NAMALWA (cell line): ENCODE measurements at regions not wholly inside any gene's neighbourhood (a gene's known extent, or its start where the extent isn't known, plus 50 kb on each side); places are given as distances from the start of the nearest gene placed in this dataset.

ENCODE experiments used
- DNase-seq: peaks from one replicate; pipeline ENCODE4 v3.0.0-alpha.2; 2015; ENCODE audit warnings: low spot score

GRCh38 chr2:145186303-145186702 lies 666.4 kb upstream of the ZEB2 start:
- peak; percentile 63 for DNase-seq

GRCh38 chr2:145185696-145186095 lies 665.8 kb upstream of the ZEB2 start:
- DNase-seq = no peak

GRCh38 chr2:145184741-145185651 lies 665.1 kb upstream of the ZEB2 start:
- DNase-seq = no peak

- DNase-seq = no peak
These were observed 649.4 kb upstream of the ZEB2 start for GRCh38 chr2:145169285-145169684.

- no peak for DNase-seq
These were observed 648.2 kb upstream of the ZEB2 start for GRCh38 chr2:145168091-145168490.

- no peak for DNase-seq
These were observed 646.9 kb upstream of the ZEB2 start for GRCh38 chr2:145166731-145167302.

GRCh38 chr2:145161656-145162055 lies 641.7 kb upstream of the ZEB2 start:
- no peak for DNase-seq

GRCh38 chr2:145160855-145161254 lies 640.9 kb upstream of the ZEB2 start:
- DNase-seq = no peak

- DNase-seq = no peak
These were observed 639.8 kb upstream of the ZEB2 start for GRCh38 chr2:145159676-145160075.

GRCh38 chr2:145157741-145158591 lies 638.0 kb upstream of the ZEB2 start:
- DNase-seq = no peak

GRCh38 chr2:145157036-145157675 lies 637.2 kb upstream of the ZEB2 start:
- DNase-seq = no peak

GRCh38 chr2:145156199-145156598 lies 636.3 kb upstream of the ZEB2 start:
- DNase-seq = no peak

GRCh38 chr2:145155196-145155595 lies 635.3 kb upstream of the ZEB2 start:
- DNase-seq = no peak

- DNase-seq = no peak
These were observed 634.8 kb upstream of the ZEB2 start for GRCh38 chr2:145154731-145155130.

- no peak for DNase-seq
These were observed 626.8 kb upstream of the ZEB2 start for GRCh38 chr2:145146691-145147090.

GRCh38 chr2:145144131-145144728 lies 624.3 kb upstream of the ZEB2 start:
- no peak for DNase-seq

GRCh38 chr2:145141981-145142380 lies 622.1 kb upstream of the ZEB2 start:
- no peak for DNase-seq

GRCh38 chr2:145140658-145141057 lies 620.7 kb upstream of the ZEB2 start:
- DNase-seq = no peak

GRCh38 chr2:145138626-145139025 lies 618.7 kb upstream of the ZEB2 start:
- no peak for DNase-seq

- no peak for DNase-seq
These were observed 618.0 kb upstream of the ZEB2 start for GRCh38 chr2:145137901-145138300.

GRCh38 chr2:145137211-145137610 lies 617.3 kb upstream of the ZEB2 start:
- no peak for DNase-seq

GRCh38 chr2:145136702-145137101 lies 616.8 kb upstream of the ZEB2 start:
- DNase-seq = no peak
